K562 (cell line): ENCODE measurements at regions not wholly inside any gene's neighbourhood (a gene's known extent, or its start where the extent isn't known, plus 50 kb on each side); places are given as distances from the start of the nearest gene placed in this dataset.

Source experiments
- ATF7 ChIP-seq: fragments of 450-650 bp; IDR thresholded peaks from 2 replicates; pipeline ENCODE4 v1.7.1; 2014; ENCODE audit warnings: mild to moderate bottlenecking, moderate library complexity
- ETV5 ChIP-seq: sonication (generic); formaldehyde crosslinking; IDR thresholded peaks from 2 replicates; pipeline ENCODE4 v1.4.0; 2020; ENCODE audit warnings: low read depth, mild to moderate bottlenecking, missing genetic modification reagents
- HOXB6 ChIP-seq: fragments of 250-450 bp; sonication (Bioruptor Pico); IDR thresholded peaks from 2 replicates; pipeline ENCODE4 v1.5.1; 2022; ENCODE audit warnings: mild to moderate bottlenecking, borderline replicate concordance
- MAFG ChIP-seq: fragments of 450-650 bp; conservative IDR thresholded peaks from 2 replicates; pipeline ENCODE4 v1.6.1; 2016; ENCODE audit warnings: missing genetic modification characterization, missing compliant biosample characterization
- SRSF3 ChIP-seq: fragments of 200-400 bp; formaldehyde crosslinking; IDR thresholded peaks from 2 replicates; pipeline ENCODE4 v1.6.1; 2016; ENCODE audit warnings: mild to moderate bottlenecking, low read length, moderate library complexity; ENCODE audit not compliant: insufficient read depth
- TCF3 ChIP-seq: sonication (generic); formaldehyde crosslinking; IDR thresholded peaks from 2 replicates; pipeline ENCODE4 v1.4.0; 2020; ENCODE audit warnings: mild to moderate bottlenecking, missing genetic modification reagents
- ZNF316 ChIP-seq: fragments of 450-650 bp; IDR thresholded peaks from 2 replicates; pipeline ENCODE4 v1.6.1; 2016
- TF ChIP-seq, protein P1 (sequence below), 2 experiments: fragments of 450-650 bp; IDR thresholded peaks; 2 replicates each; pipeline ENCODE4 v1.6.1; 2016; ENCODE audit warnings: mild to moderate bottlenecking in 2 of 2, borderline replicate concordance in 1 of 2, low read depth in 1 of 2, moderate library complexity in 1 of 2
- TF ChIP-seq, protein P2 (sequence below), 2 experiments: fragments of 450-650 bp in 1 of 2; sonication (generic) in 1 of 2; formaldehyde crosslinking in 1 of 2; IDR thresholded peaks; 2 replicates each; pipeline versions ENCODE4 v1.7.1 to v1.9.0; 2016 to 2022; ENCODE audit warnings: inconsistent platforms in 1 of 2, mild to moderate bottlenecking in 1 of 2, missing genetic modification reagents in 1 of 2

DNA sequence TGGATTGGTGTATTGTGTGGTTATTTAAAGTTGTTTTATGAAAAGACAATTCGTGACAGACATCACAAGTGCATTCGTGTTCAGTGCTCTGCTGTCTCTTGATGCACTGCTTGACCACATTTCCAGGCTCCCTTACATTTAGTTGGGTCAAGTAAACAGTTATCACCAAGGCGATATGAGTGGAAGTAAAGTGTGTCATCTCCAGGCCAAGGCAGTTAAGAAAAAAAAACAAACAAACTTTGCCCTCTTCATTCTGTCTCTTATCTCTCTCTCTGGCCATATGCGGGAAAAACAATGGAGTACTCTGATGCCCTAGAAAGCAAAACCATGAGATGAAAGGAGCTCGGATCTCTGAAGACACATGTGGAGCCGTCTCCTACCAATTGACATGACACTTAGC lies 131.1 kb downstream of the DSEL start (continued):
- TF ChIP-seq, protein P1, sequence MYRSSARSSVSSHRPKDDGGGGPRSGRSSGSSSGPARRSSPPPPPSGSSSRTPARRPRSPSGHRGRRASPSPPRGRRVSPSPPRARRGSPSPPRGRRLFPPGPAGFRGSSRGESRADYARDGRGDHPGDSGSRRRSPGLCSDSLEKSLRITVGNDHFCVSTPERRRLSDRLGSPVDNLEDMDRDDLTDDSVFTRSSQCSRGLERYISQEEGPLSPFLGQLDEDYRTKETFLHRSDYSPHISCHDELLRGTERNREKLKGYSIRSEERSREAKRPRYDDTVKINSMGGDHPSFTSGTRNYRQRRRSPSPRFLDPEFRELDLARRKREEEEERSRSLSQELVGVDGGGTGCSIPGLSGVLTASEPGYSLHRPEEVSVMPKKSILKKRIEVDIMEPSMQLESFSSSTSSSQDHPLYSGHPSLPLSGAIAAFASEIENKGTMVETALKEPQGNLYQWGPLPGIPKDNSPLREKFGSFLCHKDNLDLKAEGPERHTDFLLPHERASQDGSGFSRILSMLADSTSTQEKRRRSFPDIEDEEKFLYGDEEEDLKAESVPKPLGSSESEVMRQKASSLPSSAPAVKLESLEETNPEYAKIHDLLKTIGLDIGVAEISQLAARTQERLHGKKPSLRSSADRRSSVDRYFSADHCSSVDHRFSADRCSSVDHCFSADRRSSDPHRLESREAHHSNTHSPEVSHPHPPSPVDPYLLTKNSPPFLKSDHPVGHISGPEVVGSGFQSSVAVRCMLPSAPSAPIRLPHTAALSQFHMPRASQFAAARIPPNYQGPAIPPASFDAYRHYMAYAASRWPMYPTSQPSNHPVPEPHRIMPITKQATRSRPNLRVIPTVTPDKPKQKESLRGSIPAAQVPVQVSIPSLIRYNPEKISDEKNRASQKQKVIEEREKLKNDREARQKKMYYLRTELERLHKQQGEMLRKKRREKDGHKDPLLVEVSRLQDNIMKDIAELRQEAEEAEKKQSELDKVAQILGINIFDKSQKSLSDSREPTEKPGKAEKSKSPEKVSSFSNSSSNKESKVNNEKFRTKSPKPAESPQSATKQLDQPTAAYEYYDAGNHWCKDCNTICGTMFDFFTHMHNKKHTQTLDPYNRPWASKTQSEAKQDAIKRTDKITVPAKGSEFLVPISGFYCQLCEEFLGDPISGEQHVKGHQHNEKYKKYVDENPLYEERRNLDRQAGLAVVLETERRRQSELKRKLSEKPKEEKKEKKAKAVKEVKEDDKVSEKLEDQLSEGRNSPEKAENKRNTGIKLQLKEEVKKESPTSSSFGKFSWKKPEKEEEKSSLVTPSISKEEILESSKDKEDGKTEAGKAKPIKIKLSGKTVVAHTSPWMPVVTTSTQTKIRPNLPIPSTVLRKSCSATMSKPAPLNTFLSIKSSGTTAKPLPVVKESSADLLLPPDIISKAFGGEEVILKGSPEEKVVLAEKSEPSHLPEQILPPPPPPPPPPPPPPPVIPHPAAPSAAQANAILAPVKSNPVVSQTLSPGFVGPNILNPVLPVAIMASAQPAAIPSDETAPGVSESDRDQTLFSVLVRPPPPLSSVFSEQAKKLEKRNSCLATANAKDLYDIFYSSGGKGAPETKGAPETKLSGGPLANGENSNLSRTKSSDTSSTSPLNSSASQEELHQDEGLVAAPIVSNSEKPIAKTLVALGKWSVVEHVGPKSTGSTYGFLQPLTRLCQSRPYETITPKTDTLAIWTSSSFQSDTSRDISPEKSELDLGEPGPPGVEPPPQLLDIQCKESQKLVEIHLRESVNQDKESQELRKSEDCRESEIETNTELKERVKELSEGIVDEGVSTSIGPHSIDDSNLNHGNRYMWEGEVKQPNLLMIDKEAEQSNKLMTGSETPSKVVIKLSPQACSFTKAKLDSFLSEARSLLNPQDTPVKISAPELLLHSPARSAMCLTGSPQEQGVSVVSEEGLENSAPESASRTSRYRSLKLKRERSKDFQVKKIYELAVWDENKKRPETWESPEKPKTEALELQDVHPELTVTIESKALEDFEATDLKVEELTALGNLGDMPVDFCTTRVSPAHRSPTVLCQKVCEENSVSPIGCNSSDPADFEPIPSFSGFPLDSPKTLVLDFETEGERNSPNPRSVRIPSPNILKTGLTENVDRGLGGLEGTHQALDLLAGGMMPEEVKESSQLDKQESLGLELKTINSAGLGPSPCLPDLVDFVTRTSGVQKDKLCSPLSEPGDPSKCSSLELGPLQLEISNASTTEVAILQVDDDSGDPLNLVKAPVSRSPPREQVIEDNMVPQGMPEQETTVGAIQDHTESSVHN (IDR thresholded peaks at IDR 0.05; ENCODE audit: borderline replicate concordance in 1 of 2, low read depth in 1 of 2): no peak
- TF ChIP-seq ATF7 (no peak), TCF3 (CRISPR knock-in tag) (no peak), ETV5 (CRISPR knock-in tag) (no peak), MAFG (no peak), ZNF316 (no peak), SRSF3 (no peak), HOXB6 (CRISPR knock-in tag) (no peak)
- TF ChIP-seq, protein P2, sequence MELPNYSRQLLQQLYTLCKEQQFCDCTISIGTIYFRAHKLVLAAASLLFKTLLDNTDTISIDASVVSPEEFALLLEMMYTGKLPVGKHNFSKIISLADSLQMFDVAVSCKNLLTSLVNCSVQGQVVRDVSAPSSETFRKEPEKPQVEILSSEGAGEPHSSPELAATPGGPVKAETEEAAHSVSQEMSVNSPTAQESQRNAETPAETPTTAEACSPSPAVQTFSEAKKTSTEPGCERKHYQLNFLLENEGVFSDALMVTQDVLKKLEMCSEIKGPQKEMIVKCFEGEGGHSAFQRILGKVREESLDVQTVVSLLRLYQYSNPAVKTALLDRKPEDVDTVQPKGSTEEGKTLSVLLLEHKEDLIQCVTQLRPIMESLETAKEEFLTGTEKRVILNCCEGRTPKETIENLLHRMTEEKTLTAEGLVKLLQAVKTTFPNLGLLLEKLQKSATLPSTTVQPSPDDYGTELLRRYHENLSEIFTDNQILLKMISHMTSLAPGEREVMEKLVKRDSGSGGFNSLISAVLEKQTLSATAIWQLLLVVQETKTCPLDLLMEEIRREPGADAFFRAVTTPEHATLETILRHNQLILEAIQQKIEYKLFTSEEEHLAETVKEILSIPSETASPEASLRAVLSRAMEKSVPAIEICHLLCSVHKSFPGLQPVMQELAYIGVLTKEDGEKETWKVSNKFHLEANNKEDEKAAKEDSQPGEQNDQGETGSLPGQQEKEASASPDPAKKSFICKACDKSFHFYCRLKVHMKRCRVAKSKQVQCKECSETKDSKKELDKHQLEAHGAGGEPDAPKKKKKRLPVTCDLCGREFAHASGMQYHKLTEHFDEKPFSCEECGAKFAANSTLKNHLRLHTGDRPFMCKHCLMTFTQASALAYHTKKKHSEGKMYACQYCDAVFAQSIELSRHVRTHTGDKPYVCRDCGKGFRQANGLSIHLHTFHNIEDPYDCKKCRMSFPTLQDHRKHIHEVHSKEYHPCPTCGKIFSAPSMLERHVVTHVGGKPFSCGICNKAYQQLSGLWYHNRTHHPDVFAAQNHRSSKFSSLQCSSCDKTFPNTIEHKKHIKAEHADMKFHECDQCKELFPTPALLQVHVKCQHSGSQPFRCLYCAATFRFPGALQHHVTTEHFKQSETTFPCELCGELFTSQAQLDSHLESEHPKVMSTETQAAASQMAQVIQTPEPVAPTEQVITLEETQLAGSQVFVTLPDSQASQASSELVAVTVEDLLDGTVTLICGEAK (IDR thresholded peaks at IDR 0.05): no peak
- TF ChIP-seq, protein P2 (CRISPR knock-in tag; IDR thresholded peaks at IDR 0.05): no peak
